HG02884 (cell line): ENCODE measurements at regions not wholly inside any gene's neighbourhood (a gene's known extent, or its start where the extent isn't known, plus 50 kb on each side); places are given as distances from the start of the nearest gene placed in this dataset.

Experiments used
- ATAC-seq: cut with Tn5 transposase; IDR thresholded peaks from one replicate; pipeline ENCODE4 v1.9.1; 2021; ENCODE audit warnings: mild to moderate bottlenecking, moderate library complexity; ENCODE audit not compliant: unreplicated experiment

- ATAC-seq = no peak
These were observed 208.3 kb upstream of the SALL1 start for GRCh38 chr16:51359141-51359955.

GRCh38 chr16:51357839-51358238 lies 206.8 kb upstream of the SALL1 start:
- ATAC-seq = no peak

- no peak for ATAC-seq
These were observed 204.8 kb upstream of the SALL1 start for GRCh38 chr16:51355875-51356274.

GRCh38 chr16:51355195-51355594 lies 204.1 kb upstream of the SALL1 start:
- no peak for ATAC-seq

GRCh38 chr16:51353055-51353454 lies 202.0 kb upstream of the SALL1 start:
- no peak for ATAC-seq

- no peak for ATAC-seq
These were observed 198.6 kb upstream of the SALL1 start for GRCh38 chr16:51349626-51350025.

- no peak for ATAC-seq
These were observed 192.3 kb upstream of the SALL1 start for GRCh38 chr16:51343411-51343810.

- ATAC-seq = no peak
These were observed 190.1 kb upstream of the SALL1 start for GRCh38 chr16:51341204-51341603.

- ATAC-seq = no peak
These were observed 186.6 kb upstream of the SALL1 start for GRCh38 chr16:51337662-51338061.

GRCh38 chr16:51328733-51329132 lies 177.7 kb upstream of the SALL1 start:
- no peak for ATAC-seq

GRCh38 chr16:51327001-51327400 lies 175.9 kb upstream of the SALL1 start:
- no peak for ATAC-seq

GRCh38 chr16:51326131-51326856 lies 175.2 kb upstream of the SALL1 start:
- ATAC-seq = no peak

GRCh38 chr16:51321251-51321650 lies 170.2 kb upstream of the SALL1 start:
- no peak for ATAC-seq

- no peak for ATAC-seq
These were observed 166.5 kb upstream of the SALL1 start for GRCh38 chr16:51317575-51317974.

GRCh38 chr16:51313198-51313597 lies 162.1 kb upstream of the SALL1 start:
- no peak for ATAC-seq

GRCh38 chr16:51312363-51313150 lies 161.5 kb upstream of the SALL1 start:
- no peak for ATAC-seq

GRCh38 chr16:51310159-51310558 lies 159.1 kb upstream of the SALL1 start:
- no peak for ATAC-seq

GRCh38 chr16:51306886-51307595 lies 156.0 kb upstream of the SALL1 start:
- ATAC-seq = no peak

- no peak for ATAC-seq
These were observed 155.0 kb upstream of the SALL1 start for GRCh38 chr16:51306116-51306515.

- ATAC-seq = no peak
These were observed 154.3 kb upstream of the SALL1 start for GRCh38 chr16:51305337-51305736.

GRCh38 chr16:51302042-51302441 lies 151.0 kb upstream of the SALL1 start:
- no peak for ATAC-seq
